H1 (cell line): ENCODE measurements at regions not wholly inside any gene's neighbourhood (a gene's known extent, or its start where the extent isn't known, plus 50 kb on each side); places are given as distances from the start of the nearest gene placed in this dataset.

Experiments used
- ATF2 ChIP-seq: IDR thresholded peaks from 2 replicates; pipeline ENCODE4 v1.6.1; 2012; ENCODE audit warnings: low read length, inconsistent platforms
- TEAD4 ChIP-seq: IDR thresholded peaks from 2 replicates; pipeline ENCODE4 v1.6.1; 2012; ENCODE audit warnings: low read depth, low read length, inconsistent platforms, mixed read lengths

DNA sequence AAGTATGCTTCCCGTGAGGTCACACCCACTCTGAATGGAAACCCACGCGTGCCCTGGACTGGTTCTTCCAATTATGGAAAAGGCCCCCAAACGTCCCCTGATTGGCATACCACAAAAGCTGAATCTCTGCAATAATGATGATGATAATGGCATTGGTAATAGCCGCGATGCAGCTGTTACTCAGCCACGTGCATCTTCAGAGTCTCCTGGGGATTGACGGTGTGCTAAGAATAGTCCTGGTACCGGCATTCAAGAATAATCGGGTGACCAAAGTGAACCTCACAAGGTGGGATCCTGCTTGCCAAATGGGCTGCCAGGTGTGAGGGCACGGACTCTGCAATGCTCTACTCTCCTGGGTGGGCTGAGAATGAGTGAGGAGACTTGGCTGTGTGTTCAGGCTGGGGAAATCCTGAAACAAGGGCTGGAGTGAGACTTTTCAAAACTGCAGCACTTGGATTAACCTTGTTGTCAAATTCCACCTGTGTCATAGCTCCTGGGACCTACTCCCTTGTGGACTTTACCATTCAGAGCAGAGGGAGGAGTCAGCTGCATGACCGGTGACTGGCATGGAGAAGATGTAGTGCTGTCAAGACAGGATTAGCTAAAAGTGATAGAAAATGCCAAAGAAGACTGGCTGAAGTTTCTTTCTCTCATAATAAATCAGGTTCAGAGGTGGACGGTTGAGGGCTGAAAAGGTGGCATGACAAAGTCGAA, 615.4 kb downstream of the MID1IP1 start (continued):
- TF ChIP-seq ATF2 (no peak), TEAD4 (no peak)
